ENCODE measurements at regions not wholly inside any gene's neighbourhood (a gene's known extent, or its start where the extent isn't known, plus 50 kb on each side); places are given as distances from the start of the nearest gene placed in this dataset.

GRCh38 chr10:128604025-128604424 lies 477.8 kb upstream of the MKI67 start:
- no peak overlapping the region for H3K4me3 ChIP-seq (ENCODE audit: low read depth, low read length)
- no peak for TF ChIP-seq CTCF (IDR thresholded peaks at IDR 0.05; ENCODE audit: insufficient read depth, low read length)
- no peak for DNase-seq (ENCODE audit: low read depth)

GRCh38 chr10:128605180-128605579 lies 479.0 kb upstream of the MKI67 start:
- H3K4me3 ChIP-seq (ENCODE audit: low read depth, low read length): no peak overlapping the region
- TF ChIP-seq CTCF (IDR thresholded peaks at IDR 0.05; ENCODE audit: insufficient read depth, low read length): no peak
- DNase-seq (ENCODE audit: low read depth): no peak

- H3K4me3 ChIP-seq (ENCODE audit: low read depth, low read length): no peak overlapping the region
- DNase-seq (ENCODE audit: low read depth): no peak
- no peak for TF ChIP-seq CTCF (IDR thresholded peaks at IDR 0.05; ENCODE audit: insufficient read depth, low read length)
Measured at GRCh38 chr10:128606055-128606454, 479.8 kb upstream of the MKI67 start.

GRCh38 chr10:128608791-128609190 lies 482.6 kb upstream of the MKI67 start:
- no peak overlapping the region for H3K4me3 ChIP-seq (ENCODE audit: low read depth, low read length)
- TF ChIP-seq CTCF (IDR thresholded peaks at IDR 0.05; ENCODE audit: insufficient read depth, low read length): no peak
- no peak for DNase-seq (ENCODE audit: low read depth)

- no peak overlapping the region for H3K4me3 ChIP-seq (ENCODE audit: low read depth, low read length)
- no peak for TF ChIP-seq CTCF (IDR thresholded peaks at IDR 0.05; ENCODE audit: insufficient read depth, low read length)
- no peak for DNase-seq (ENCODE audit: low read depth)
Measured at GRCh38 chr10:128609460-128609859, 483.2 kb upstream of the MKI67 start.

GRCh38 chr10:128610113-128610512 lies 483.9 kb upstream of the MKI67 start:
- no peak overlapping the region for H3K4me3 ChIP-seq (ENCODE audit: low read depth, low read length)
- TF ChIP-seq CTCF (IDR thresholded peaks at IDR 0.05; ENCODE audit: insufficient read depth, low read length): no peak
- DNase-seq (ENCODE audit: low read depth): no peak

GRCh38 chr10:128612195-128612594 lies 486.0 kb upstream of the MKI67 start:
- DNase-seq (ENCODE audit: low read depth): no peak
- no peak for TF ChIP-seq CTCF (IDR thresholded peaks at IDR 0.05; ENCODE audit: insufficient read depth, low read length)
- H3K4me3 ChIP-seq (ENCODE audit: low read depth, low read length): no peak overlapping the region

Measured in fibroblast of the aortic adventitia (primary cell).